ENCODE measurements at regions not wholly inside any gene's neighbourhood (a gene's known extent, or its start where the extent isn't known, plus 50 kb on each side); places are given as distances from the start of the nearest gene placed in this dataset.

DNA sequence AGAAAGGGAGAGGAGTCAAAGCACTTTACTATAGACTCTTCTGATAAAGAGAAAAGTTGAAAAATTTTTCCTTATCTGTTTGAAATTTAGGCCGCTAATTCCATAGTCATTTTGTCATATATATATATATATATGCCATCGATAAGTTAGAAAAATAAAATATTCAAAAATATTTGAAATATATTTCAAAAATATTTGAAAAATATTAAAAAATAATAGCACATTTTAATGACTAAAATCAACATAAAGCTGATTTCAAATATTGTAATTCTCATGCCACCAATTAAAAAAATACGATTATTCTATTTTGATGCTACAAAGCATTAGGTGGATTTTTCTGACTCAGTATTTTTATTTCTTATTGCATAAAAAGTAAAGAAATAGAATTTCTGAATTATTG is 87.1 kb downstream of the KIF2B start:
- Histone ChIP-seq H3K4me3 (ENCODE audit: low read depth, low read length) (no peak overlapping the region), H3K36me3 (ENCODE audit: control insufficient read depth, insufficient read depth, low read length) (no peaks in the 10 kb centered on the region), H3K27me3 (ENCODE audit: control insufficient read depth, insufficient read depth, low read length) (no peaks in the 10 kb centered on the region)
- FAIRE-seq (no peak), DNase-seq (ENCODE audit: low read depth) (no peak)
- TF ChIP-seq, protein P1, sequence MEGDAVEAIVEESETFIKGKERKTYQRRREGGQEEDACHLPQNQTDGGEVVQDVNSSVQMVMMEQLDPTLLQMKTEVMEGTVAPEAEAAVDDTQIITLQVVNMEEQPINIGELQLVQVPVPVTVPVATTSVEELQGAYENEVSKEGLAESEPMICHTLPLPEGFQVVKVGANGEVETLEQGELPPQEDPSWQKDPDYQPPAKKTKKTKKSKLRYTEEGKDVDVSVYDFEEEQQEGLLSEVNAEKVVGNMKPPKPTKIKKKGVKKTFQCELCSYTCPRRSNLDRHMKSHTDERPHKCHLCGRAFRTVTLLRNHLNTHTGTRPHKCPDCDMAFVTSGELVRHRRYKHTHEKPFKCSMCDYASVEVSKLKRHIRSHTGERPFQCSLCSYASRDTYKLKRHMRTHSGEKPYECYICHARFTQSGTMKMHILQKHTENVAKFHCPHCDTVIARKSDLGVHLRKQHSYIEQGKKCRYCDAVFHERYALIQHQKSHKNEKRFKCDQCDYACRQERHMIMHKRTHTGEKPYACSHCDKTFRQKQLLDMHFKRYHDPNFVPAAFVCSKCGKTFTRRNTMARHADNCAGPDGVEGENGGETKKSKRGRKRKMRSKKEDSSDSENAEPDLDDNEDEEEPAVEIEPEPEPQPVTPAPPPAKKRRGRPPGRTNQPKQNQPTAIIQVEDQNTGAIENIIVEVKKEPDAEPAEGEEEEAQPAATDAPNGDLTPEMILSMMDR (IDR thresholded peaks at IDR 0.05; ENCODE audit: insufficient read depth, low read length, severe bottlenecking): no peak

DNA sequence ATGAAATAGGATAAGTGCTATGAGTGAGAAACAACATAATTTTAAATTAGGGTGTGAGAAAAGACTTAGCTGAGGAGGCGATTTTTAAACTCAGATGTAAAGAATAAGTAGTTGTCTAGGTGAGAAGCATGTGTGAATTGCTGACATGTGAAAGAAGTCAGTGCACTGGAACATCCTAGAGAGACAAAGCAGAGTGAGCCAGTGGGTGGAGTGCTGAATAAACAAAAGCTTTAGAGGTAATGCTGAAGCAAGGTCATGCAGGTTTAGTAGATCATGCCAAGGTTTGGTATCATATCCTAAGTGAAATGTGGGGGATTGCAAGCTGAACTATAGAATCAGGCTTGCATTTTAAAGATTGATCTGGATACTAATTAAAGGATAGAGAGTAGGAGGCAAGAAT is 89.4 kb downstream of the KIF2B start:
- Histone ChIP-seq H3K4me3 (ENCODE audit: low read depth, low read length) (no peak overlapping the region), H3K27me3 (ENCODE audit: control insufficient read depth, insufficient read depth, low read length) (no peaks in the 10 kb centered on the region), H3K36me3 (ENCODE audit: control insufficient read depth, insufficient read depth, low read length) (no peaks in the 10 kb centered on the region)
- TF ChIP-seq, protein P1 (IDR thresholded peaks at IDR 0.05; ENCODE audit: insufficient read depth, low read length, severe bottlenecking): no peak
- FAIRE-seq (peak; percentile 13), DNase-seq (ENCODE audit: low read depth) (no peak)

DNA sequence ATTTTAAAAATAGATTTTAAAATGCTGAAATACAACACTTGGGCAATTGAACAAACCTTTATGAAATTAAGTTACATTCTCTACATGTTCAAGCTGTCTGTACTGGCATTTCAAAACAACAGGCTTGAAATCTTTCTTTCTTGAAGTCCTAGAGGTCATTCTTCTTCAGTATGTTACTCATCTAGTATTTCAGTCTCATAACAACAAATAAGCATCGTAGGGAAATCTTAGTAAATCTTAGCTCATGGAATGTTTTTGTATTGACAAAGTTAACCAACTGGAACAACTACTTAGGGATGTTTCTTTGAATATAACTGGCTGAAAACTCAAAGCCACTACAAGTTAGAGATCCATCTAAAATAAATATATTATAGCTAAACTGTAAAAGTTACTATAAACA is 96.6 kb downstream of the KIF2B start:
- TF ChIP-seq, protein P1 (IDR thresholded peaks at IDR 0.05; ENCODE audit: insufficient read depth, low read length, severe bottlenecking): no peak
- DNase-seq (ENCODE audit: low read depth): no peak
- no peak overlapping the region for H3K4me3 ChIP-seq (ENCODE audit: low read depth, low read length)
- H3K27me3 ChIP-seq (ENCODE audit: control insufficient read depth, insufficient read depth, low read length): no peaks in the 10 kb centered on the region
- H3K36me3 ChIP-seq (ENCODE audit: control insufficient read depth, insufficient read depth, low read length): no peaks in the 10 kb centered on the region
- FAIRE-seq: no peak

DNA sequence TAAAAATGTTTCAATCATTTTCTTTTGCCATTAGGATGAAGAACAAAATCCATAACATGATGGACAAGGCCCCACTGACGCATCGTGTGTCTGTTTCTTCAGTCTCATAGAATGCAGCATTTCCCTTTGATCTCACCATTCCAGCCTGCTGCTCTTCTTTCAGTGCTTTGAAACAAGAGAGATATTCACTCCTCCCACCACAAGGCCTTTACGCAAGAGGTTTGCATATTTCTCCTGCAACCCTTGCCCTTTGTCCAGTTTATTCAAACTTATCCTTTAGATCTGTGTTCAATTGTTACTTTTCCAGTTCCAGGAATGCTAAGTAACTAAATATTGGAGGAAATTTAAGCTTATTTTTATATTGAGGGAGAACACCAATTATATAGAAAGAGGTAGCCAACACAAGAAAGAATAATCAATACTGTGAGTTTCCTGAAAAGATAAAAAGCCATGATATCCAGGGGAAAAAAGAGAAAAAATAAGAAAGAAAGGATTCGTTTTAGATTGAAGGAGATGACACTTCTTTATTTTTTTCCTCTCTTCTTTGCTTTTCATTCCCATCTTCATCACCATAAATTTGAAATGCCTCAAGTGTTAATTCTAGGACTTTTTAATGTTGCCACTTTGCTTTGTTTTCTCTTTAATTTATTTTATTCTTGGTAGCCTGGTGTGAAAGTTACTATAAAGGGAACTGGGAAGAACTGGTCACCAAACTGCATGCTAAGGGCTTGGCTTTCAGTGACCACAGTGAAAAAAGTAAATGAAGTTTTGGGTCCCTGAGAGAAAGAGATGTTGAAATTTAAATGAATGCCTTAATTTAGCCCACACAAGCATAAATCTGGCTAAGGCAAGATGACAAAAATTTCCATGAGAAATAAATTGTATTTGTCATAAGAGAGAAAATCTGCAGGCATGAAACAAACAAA is 102.1 kb downstream of the KIF2B start:
- no peak for FAIRE-seq
- Histone ChIP-seq H3K36me3 (ENCODE audit: control insufficient read depth, insufficient read depth, low read length) (no peaks in the 10 kb centered on the region), H3K4me3 (ENCODE audit: low read depth, low read length) (no peak overlapping the region), H3K27me3 (ENCODE audit: control insufficient read depth, insufficient read depth, low read length) (no peaks in the 10 kb centered on the region)
- TF ChIP-seq, protein P1 (IDR thresholded peaks at IDR 0.05; ENCODE audit: insufficient read depth, low read length, severe bottlenecking): no peak
- DNase-seq (ENCODE audit: low read depth): no peak

DNA sequence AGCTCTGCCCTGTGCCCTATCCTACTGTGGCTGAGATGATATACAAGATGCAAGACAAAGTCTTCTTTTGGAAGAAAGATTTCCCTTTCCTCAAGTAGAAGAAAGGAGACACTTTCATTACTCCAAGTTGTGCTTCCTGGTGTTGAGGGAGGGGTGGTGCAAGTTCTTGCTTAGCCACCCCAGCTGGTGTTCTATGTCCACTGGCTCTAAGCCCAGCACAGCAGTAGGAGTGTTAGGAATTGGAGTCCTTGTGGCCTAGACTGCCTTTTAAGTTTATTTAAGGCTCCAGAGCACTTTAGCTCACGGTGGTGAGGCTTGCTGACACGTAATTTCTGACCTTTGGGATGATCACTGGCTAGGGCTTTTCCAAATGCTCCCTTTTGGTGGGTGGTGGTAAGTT is 109.7 kb downstream of the KIF2B start:
- no peak for FAIRE-seq
- no peak for DNase-seq (ENCODE audit: low read depth)
- no peaks in the 10 kb centered on the region for H3K27me3 ChIP-seq (ENCODE audit: control insufficient read depth, insufficient read depth, low read length)
- no peak overlapping the region for H3K4me3 ChIP-seq (ENCODE audit: low read depth, low read length)
- TF ChIP-seq, protein P1 (IDR thresholded peaks at IDR 0.05; ENCODE audit: insufficient read depth, low read length, severe bottlenecking): no peak
- H3K36me3 ChIP-seq (ENCODE audit: control insufficient read depth, insufficient read depth, low read length): no peaks in the 10 kb centered on the region
